PC-3 (cell line): ENCODE measurements at regions not wholly inside any gene's neighbourhood (a gene's known extent, or its start where the extent isn't known, plus 50 kb on each side); places are given as distances from the start of the nearest gene placed in this dataset.

ENCODE experiments used
- CTCF ChIP-seq: fragments of 300-600 bp; sonication (generic); conservative IDR thresholded peaks from 2 replicates; pipeline ENCODE4 v1.5.1; 2017; ENCODE audit warnings: antibody characterized with exemption, low read depth, mild to moderate bottlenecking, low read length
- EZH2 ChIP-seq: fragments of 300-600 bp; sonication (generic); IDR thresholded peaks from one replicate; pipeline ENCODE4 v1.6.1; 2017; ENCODE audit warnings: antibody characterized with exemption, mild to moderate bottlenecking, low read length; ENCODE audit not compliant: unreplicated experiment

DNA sequence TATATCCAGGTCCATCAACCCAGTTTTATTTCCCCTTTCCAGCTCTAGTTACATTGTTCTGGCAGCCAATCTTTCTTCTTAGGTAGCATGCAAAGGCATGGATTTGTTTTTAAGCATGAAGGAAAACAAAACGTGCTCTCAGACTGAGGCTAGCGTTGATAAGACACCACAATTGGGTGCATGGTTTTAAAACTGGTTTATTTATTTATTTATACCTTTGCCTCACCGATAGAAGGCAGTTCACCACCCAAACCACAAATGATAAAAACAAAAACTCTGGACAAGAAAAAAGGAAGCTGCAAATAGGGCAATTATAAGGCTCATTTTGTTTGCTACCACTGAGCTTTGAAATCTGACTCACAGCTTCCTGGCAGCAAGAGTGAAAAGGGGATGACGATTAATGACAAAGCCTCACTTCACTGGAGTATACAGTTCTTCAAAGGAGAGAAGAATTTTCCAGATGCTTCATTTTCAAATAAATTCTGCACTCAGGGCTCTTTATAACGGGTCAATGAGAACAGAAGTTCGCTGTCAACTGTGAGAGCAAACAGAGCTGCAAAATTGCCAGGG is 278.4 kb upstream of the IRX5 start:
- TF ChIP-seq CTCF (no peak), EZH2 (no peak)
